Ascending aorta (tissue), 2 donors: ENCODE measurements at regions not wholly inside any gene's neighbourhood (a gene's known extent, or its start where the extent isn't known, plus 50 kb on each side); places are given as distances from the start of the nearest gene placed in this dataset.

Experiments
- DNase-seq, 2 donors: peaks; one replicate each; pipeline ENCODE4 v3.0.0-alpha.2; 2019; ENCODE audit warnings: low spot score in 2 of 2
- H3K27ac ChIP-seq, 2 donors: fragments of 200-600 bp; sonication (generic); one replicate each; pipeline ENCODE4 v1.5.1; 2016 to 2017; ENCODE audit warnings: mild to moderate bottlenecking in 1 of 2
- H3K27me3 ChIP-seq: fragments of 200-600 bp; sonication (generic); one replicate; pipeline ENCODE4 v1.5.1; 2017
- H3K36me3 ChIP-seq, 2 donors: fragments of 200-600 bp; sonication (generic); one replicate each; pipeline ENCODE4 v1.5.1; 2016
- H3K4me1 ChIP-seq, 2 donors: fragments of 200-600 bp; sonication (generic); one replicate each; pipeline ENCODE4 v1.5.1; 2016 to 2017; ENCODE audit warnings: mild to moderate bottlenecking in 1 of 2
- H3K4me3 ChIP-seq, 2 donors: fragments of 200-600 bp; sonication (generic); one replicate each; pipeline ENCODE4 v1.5.1; 2016 to 2017; ENCODE audit warnings: mild to moderate bottlenecking in 1 of 2
- H3K9me3 ChIP-seq, 2 donors: fragments of 200-600 bp; sonication (generic); one replicate each; pipeline ENCODE4 v1.5.1; 2016
- intact Hi-C: fragments of 100-400 bp; cut with DNase I; formaldehyde crosslinking; loops from one replicate; pipeline ENCODE4 v1.15.1; 2023
- TF ChIP-seq, protein P1 (sequence below), 3 experiments: fragments of 200-600 bp in 2 of 3; fragments of 450-650 bp in 1 of 3; sonication (generic) in 2 of 3; IDR thresholded peaks; one replicate each; pipeline ENCODE4 v1.5.1; 2016 to 2019; ENCODE audit warnings: antibody characterized with exemption in 3 of 3, mild to moderate bottlenecking in 1 of 3, moderate library complexity in 1 of 3

DNA sequence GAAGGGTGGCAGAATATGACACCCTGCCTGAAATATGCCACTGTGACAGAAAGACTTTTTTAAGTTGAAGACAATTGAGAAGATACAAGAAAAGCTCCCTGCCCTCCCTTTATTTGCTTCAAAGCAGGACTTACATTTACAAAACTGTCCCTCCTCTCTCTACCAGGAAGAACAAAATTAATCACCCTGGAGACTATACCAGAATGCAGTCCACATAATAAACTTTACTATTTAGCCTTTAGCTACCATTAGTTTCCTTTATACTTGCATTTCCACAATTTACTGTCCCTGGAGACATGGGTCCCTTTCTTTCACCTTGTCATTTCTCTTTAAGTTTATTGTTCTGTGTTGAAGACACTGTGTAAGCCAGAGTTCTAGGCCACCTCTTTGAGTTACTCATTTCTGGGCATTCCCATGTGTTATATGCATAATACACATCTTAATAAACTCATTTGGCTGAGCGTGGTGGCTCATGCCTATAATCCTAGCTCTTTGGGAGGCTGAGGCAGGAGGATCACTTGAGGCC, 238.8 kb downstream of the RFC3 start:
- no peak for DNase-seq
- Histone ChIP-seq H3K27me3 (no peaks in the 10 kb centered on the region), H3K27ac (no peak overlapping the region), H3K9me3 (no peaks in the 10 kb centered on the region), H3K36me3 (no peaks in the 10 kb centered on the region), H3K4me3 (no peak overlapping the region), H3K4me1 (no peaks in the 10 kb centered on the region)
- TF ChIP-seq, protein P1, sequence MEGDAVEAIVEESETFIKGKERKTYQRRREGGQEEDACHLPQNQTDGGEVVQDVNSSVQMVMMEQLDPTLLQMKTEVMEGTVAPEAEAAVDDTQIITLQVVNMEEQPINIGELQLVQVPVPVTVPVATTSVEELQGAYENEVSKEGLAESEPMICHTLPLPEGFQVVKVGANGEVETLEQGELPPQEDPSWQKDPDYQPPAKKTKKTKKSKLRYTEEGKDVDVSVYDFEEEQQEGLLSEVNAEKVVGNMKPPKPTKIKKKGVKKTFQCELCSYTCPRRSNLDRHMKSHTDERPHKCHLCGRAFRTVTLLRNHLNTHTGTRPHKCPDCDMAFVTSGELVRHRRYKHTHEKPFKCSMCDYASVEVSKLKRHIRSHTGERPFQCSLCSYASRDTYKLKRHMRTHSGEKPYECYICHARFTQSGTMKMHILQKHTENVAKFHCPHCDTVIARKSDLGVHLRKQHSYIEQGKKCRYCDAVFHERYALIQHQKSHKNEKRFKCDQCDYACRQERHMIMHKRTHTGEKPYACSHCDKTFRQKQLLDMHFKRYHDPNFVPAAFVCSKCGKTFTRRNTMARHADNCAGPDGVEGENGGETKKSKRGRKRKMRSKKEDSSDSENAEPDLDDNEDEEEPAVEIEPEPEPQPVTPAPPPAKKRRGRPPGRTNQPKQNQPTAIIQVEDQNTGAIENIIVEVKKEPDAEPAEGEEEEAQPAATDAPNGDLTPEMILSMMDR (IDR thresholded peaks at IDR 0.05) = no peak
- intact Hi-C loops = no loop called here

DNA sequence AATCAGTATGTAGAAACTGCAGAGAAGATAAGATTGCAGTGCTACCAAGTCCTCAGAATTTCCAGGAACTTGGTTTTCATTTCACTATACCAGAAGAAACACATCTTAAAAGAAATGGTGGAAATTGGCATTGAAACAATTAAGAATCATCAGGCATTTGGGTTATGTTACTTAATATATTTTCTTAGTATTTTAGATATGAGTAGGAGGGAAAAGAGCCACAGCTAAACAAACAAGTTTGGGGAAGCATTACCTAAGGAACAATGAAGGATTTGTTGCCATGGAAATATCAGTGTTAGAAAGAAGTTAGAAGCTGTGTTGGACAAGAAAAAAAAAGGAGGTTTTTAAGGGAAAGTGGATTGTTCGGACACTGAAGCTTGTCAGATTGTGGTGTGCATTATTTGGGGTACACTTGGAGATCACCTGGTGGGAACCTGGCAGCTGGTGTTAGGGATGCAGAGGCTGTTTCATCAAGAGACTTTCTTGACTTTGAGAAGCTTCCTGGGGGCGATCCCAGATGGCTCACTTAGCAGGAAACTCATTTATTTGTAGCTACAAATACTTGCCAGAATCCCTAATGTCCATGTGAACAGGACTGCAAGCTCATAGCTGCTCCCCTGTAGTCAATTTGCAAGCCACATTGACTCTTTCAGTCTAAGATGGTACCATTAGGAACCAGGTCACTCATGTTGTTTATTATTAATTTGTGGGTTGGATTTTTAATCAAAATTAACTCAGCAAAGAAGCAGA, 246.7 kb downstream of the RFC3 start:
- no peak overlapping the region for H3K4me3 ChIP-seq
- intact Hi-C loops = no loop called here
- no peaks in the 10 kb centered on the region for H3K36me3 ChIP-seq
- H3K4me1 ChIP-seq = no peaks in the 10 kb centered on the region
- TF ChIP-seq, protein P1 (IDR thresholded peaks at IDR 0.05) = no peak
- no peaks in the 10 kb centered on the region for H3K27me3 ChIP-seq
- H3K27ac ChIP-seq = no peak overlapping the region
- DNase-seq = no peak
- no peaks in the 10 kb centered on the region for H3K9me3 ChIP-seq

DNA sequence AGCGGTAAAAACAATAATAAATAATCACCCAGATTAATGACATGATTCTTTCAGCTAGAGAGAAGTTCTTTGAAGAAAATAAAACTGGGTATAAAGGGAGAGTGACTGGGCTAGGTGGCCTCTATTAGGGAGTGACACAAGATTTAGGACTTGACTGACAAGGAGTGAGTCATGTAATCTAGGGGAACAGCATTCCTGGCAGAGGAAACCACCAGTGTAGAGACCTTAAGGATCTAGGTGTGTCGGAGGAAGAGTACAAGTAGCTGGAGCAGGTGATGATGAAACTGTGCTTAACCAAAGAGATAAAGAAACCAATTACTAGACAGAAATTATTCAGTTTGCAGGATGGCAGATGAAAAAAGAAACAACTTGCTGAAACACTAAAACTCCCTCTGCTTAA, 248.0 kb downstream of the RFC3 start:
- Histone ChIP-seq H3K4me3 (no peak overlapping the region), H3K4me1 (no peaks in the 10 kb centered on the region), H3K36me3 (no peaks in the 10 kb centered on the region), H3K27me3 (no peaks in the 10 kb centered on the region), H3K27ac (no peak overlapping the region), H3K9me3 (no peaks in the 10 kb centered on the region)
- intact Hi-C loops = no loop called here
- TF ChIP-seq, protein P1 (IDR thresholded peaks at IDR 0.05) = no peak
- DNase-seq = no peak

DNA sequence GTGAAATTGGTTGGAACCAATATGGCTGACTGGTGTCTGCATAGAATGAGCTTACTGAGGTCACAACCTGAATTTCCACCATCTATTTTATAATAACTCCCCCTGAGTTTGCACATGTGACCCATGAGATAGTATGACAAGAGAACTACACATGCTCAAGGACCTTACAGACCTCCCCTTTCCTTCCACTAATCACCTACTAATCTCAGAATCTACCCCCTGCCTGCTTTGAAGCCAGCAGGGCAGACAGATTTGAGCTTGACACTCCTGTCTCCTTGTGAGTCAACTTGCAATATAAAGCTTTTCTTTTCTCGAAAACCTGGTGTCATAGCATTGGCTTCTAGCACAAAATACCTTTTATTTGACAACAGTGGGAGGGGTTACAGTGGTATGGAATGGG, 248.4 kb downstream of the RFC3 start:
- TF ChIP-seq, protein P1 (IDR thresholded peaks at IDR 0.05) = no peak
- intact Hi-C loops = no loop called here

DNA sequence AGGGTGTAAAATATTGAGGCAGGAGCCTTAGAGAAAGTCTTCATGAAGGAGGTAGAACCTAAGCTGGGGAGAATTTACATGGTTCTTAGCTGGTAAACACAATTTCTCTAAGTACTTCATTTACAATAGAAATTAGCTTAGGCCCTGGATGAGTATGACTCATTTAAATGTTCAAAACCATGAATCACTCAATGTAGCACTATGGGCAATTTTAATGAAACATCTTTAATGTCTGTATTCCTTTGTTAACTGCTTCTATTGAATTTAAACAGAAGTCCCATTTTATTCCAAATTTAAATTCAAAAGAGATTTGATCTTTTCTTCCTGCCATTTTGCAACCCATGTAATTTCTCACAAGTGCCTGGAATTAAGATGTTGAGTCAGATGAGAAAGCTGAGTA, 252.1 kb downstream of the RFC3 start:
- Histone ChIP-seq H3K9me3 (peaks cover 0 to 6% of the 10 kb centered on the region in 2 donors), H3K27ac (no peak overlapping the region), H3K27me3 (no peaks in the 10 kb centered on the region), H3K4me1 (no peaks in the 10 kb centered on the region), H3K4me3 (no peak overlapping the region), H3K36me3 (no peaks in the 10 kb centered on the region)
- DNase-seq = no peak
- TF ChIP-seq, protein P1 (IDR thresholded peaks at IDR 0.05) = no peak
- intact Hi-C loops = no loop called here

More for the DNA sequence above, 248.4 kb downstream of the RFC3 start:
- Histone ChIP-seq H3K27me3 (no peaks in the 10 kb centered on the region), H3K27ac (no peak overlapping the region), H3K4me1 (no peaks in the 10 kb centered on the region), H3K9me3 (no peaks in the 10 kb centered on the region), H3K36me3 (no peaks in the 10 kb centered on the region), H3K4me3 (no peak overlapping the region)
- no peak for DNase-seq
